ENCODE measurements at regions not wholly inside any gene's neighbourhood (a gene's known extent, or its start where the extent isn't known, plus 50 kb on each side); places are given as distances from the start of the nearest gene placed in this dataset.

DNA sequence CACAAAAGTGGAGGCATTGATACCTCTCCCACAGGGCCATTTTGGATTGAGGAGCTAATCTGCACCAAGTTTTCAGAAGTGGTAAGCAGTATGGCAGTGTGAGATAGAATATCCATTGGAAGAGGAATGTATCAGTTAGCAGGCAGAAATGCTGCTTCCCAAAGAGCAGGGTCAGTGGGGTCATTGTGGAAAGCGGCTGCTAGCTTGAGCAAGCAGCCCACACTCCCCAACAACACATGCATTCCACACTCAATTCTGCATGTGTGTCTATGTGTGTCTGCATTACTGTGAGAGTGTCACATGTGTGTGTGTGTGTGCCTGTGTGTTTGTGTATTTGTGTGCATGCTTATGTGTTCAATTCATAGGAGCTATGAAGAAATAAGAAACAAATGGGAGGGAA is 190.9 kb upstream of the FOXA2 start:
- dilution Hi-C loops (cut with MboI; ENCODE audit: extremely low pct_ligation_motif_present, low sequenced_read_pairs) = no loop called here
- FAIRE-seq = no peak
- H3K9me3 ChIP-seq (replicated peaks; ENCODE audit: control insufficient read depth, insufficient read depth, low read length) = no peaks in the 10 kb centered on the region
- POLR2A ChIA-PET = no interaction called here
- BruUV-seq (replicated peaks) = no TSS peak
- no peak overlapping the region for H3K9ac ChIP-seq (replicated peaks; ENCODE audit: extremely low read depth, insufficient read depth, low read length)
- no peaks in the 10 kb centered on the region for H3K9me1 ChIP-seq (replicated peaks; ENCODE audit: control insufficient read depth, extremely low read depth, insufficient read depth, low read length)
- CTCF ChIA-PET = interaction anchor here (1.0 to 1.9 kb wide), 4 partner anchors 15 to 83 kb away, joined by 3 to 6 read pairs (median 4); no protein-coding TSS in a partner anchor
- H3K4me1 ChIP-seq (ENCODE audit: control insufficient read depth, extremely low read depth, insufficient read depth, low read length) = peaks cover 5% of the 10 kb centered on the region
- H4K20me1 ChIP-seq (replicated peaks; ENCODE audit: control insufficient read depth, extremely low read depth, insufficient read depth, low read length) = no peaks in the 10 kb centered on the region
- H3K79me2 ChIP-seq (ENCODE audit: control insufficient read depth, insufficient read depth, low read length) = no peaks in the 10 kb centered on the region
- H3K27ac ChIP-seq (ENCODE audit: insufficient read depth, low read depth, low read length) = no peak overlapping the region
- no peak overlapping the region for H3K4me3 ChIP-seq (replicated peaks in 1 of 3; ENCODE audit: insufficient read depth in 1 of 3, low read depth in 1 of 3, low read length in 3 of 3)
- intact Hi-C loops (cut with micrococcal nuclease) = no loop called here
- H3K36me3 ChIP-seq (ENCODE audit: control insufficient read depth in 2 of 2, extremely low read depth in 1 of 2, insufficient read depth in 2 of 2, low read length in 2 of 2) = no peaks in the 10 kb centered on the region
- TF ChIP-seq JUN (IDR thresholded peaks at IDR 0.05; ENCODE audit: borderline replicate concordance, insufficient read depth, insufficient read length, low read depth) = no peak
- no peak for TF ChIP-seq FOS (IDR thresholded peaks at IDR 0.05; ENCODE audit: borderline replicate concordance, insufficient read depth, low read length)
- TF ChIP-seq GATA2 (IDR thresholded peaks at IDR 0.05; ENCODE audit: insufficient read depth, insufficient read length, low read depth, low read length) = no peak
- no peak for DNase-seq (ENCODE audit: low read depth, low spot score)
- no peaks in the 10 kb centered on the region for H3K27me3 ChIP-seq (ENCODE audit: control insufficient read depth in 2 of 2, insufficient read depth in 2 of 2, low read length in 2 of 2)
- H2AFZ ChIP-seq (ENCODE audit: low read depth, low read length) = no peak overlapping the region
- no peak overlapping the region for H3K4me2 ChIP-seq (ENCODE audit: insufficient read depth, low read length)

DNA sequence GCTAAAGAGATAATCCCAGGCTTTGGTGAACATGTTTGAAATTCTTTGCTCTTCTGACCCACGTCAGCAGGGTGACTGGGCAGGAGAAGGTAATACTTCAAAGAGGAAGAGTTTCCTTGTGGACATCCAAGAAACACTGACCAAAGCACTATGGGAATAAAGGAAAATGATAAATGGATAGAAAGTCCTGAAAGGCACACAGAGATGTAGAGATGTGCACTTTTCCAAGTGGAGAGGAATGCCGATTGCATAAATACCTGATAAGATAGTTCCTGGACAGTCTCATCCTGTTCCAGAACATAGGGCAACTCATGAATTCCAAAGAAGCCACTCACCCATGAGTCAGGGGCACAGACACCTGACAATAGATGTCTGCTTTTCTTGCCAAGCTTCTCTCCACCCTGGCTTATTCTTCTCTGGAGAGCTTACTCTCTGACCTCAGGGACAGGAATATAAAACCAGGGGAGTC is 191.3 kb upstream of the FOXA2 start:
- no peaks in the 10 kb centered on the region for H3K27me3 ChIP-seq (ENCODE audit: control insufficient read depth in 2 of 2, insufficient read depth in 2 of 2, low read length in 2 of 2)
- intact Hi-C loops (cut with micrococcal nuclease) = no loop called here

More for the DNA sequence above, 191.3 kb upstream of the FOXA2 start:
- H3K27ac ChIP-seq (ENCODE audit: insufficient read depth, low read depth, low read length) = no peak overlapping the region
- H4K20me1 ChIP-seq (replicated peaks; ENCODE audit: control insufficient read depth, extremely low read depth, insufficient read depth, low read length) = no peaks in the 10 kb centered on the region
- no peak overlapping the region for H3K9ac ChIP-seq (replicated peaks; ENCODE audit: extremely low read depth, insufficient read depth, low read length)
- no peaks in the 10 kb centered on the region for H3K79me2 ChIP-seq (ENCODE audit: control insufficient read depth, insufficient read depth, low read length)
- no peak overlapping the region for H3K4me2 ChIP-seq (ENCODE audit: insufficient read depth, low read length)
- H3K36me3 ChIP-seq (ENCODE audit: control insufficient read depth in 2 of 2, extremely low read depth in 1 of 2, insufficient read depth in 2 of 2, low read length in 2 of 2) = no peaks in the 10 kb centered on the region
- H3K9me3 ChIP-seq (replicated peaks; ENCODE audit: control insufficient read depth, insufficient read depth, low read length) = no peaks in the 10 kb centered on the region
- ChIA-PET CTCF (interaction anchor here (1.0 to 1.9 kb wide), 4 partner anchors 15 to 84 kb away, joined by 3 to 6 read pairs (median 4); no protein-coding TSS in a partner anchor), POLR2A (no interaction called here)
- dilution Hi-C loops (cut with MboI; ENCODE audit: extremely low pct_ligation_motif_present, low sequenced_read_pairs) = no loop called here
- H3K4me3 ChIP-seq (replicated peaks in 1 of 3; ENCODE audit: insufficient read depth in 1 of 3, low read depth in 1 of 3, low read length in 3 of 3) = no peak overlapping the region
- H2AFZ ChIP-seq (ENCODE audit: low read depth, low read length) = no peak overlapping the region
- DNase-seq (ENCODE audit: low read depth, low spot score) (peak; percentile 6), FAIRE-seq (no peak)
- H3K4me1 ChIP-seq (ENCODE audit: control insufficient read depth, extremely low read depth, insufficient read depth, low read length) = peaks cover 5% of the 10 kb centered on the region
- no TSS peak for BruUV-seq (replicated peaks)
- peak; percentile 77 for TF ChIP-seq FOS (IDR thresholded peaks at IDR 0.05; ENCODE audit: borderline replicate concordance, insufficient read depth, low read length)
- TF ChIP-seq, protein P1, sequence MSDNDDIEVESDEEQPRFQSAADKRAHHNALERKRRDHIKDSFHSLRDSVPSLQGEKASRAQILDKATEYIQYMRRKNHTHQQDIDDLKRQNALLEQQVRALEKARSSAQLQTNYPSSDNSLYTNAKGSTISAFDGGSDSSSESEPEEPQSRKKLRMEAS (IDR thresholded peaks at IDR 0.05; ENCODE audit: insufficient read depth, insufficient read length) = no peak
- TF ChIP-seq, protein P2, sequence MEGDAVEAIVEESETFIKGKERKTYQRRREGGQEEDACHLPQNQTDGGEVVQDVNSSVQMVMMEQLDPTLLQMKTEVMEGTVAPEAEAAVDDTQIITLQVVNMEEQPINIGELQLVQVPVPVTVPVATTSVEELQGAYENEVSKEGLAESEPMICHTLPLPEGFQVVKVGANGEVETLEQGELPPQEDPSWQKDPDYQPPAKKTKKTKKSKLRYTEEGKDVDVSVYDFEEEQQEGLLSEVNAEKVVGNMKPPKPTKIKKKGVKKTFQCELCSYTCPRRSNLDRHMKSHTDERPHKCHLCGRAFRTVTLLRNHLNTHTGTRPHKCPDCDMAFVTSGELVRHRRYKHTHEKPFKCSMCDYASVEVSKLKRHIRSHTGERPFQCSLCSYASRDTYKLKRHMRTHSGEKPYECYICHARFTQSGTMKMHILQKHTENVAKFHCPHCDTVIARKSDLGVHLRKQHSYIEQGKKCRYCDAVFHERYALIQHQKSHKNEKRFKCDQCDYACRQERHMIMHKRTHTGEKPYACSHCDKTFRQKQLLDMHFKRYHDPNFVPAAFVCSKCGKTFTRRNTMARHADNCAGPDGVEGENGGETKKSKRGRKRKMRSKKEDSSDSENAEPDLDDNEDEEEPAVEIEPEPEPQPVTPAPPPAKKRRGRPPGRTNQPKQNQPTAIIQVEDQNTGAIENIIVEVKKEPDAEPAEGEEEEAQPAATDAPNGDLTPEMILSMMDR (IDR thresholded peaks at IDR 0.05; ENCODE audit: extremely low read depth in 1 of 2, insufficient read depth in 1 of 2, low read depth in 1 of 2, low read length in 2 of 2) = no peak
- peak; percentile 48 for TF ChIP-seq POLR2AphosphoS5 (IDR thresholded peaks at IDR 0.05; ENCODE audit: insufficient read depth, low read depth, low read length)
- no peak for TF ChIP-seq POLR2A (IDR thresholded peaks at IDR 0.05; ENCODE audit: low read depth, low read length)
- peak; percentile 72 for TF ChIP-seq GATA2 (IDR thresholded peaks at IDR 0.05; ENCODE audit: insufficient read depth, insufficient read length, low read depth, low read length)
- no peaks in the 10 kb centered on the region for H3K9me1 ChIP-seq (replicated peaks; ENCODE audit: control insufficient read depth, extremely low read depth, insufficient read depth, low read length)

All from endothelial cell of umbilical vein (primary cell).